Right kidney (tissue), 1 donor: ENCODE measurements at regions not wholly inside any gene's neighbourhood (a gene's known extent, or its start where the extent isn't known, plus 50 kb on each side); places are given as distances from the start of the nearest gene placed in this dataset.

ENCODE experiments used
- DNase-seq: peaks from one replicate; pipeline ENCODE4 v3.0.0-alpha.2; 2016

DNA sequence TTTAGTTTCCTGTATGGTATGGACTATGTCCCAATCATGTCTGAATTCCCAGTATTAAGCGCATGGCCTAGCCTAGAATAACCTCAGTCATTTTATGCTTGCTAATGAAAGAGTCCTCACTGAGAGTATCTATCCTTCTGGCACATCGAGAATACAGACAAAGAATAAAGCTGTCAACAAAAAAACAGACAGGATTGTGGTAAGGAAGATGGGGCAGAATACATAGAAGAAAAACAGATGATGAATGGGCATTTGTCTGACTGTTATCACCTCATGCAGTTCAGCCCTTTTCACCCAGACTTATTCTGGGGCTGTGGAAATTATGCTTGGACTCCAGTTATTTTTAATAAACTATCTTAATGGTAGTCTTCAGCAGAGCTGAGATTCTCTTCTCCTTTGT lies 363.8 kb upstream of the TNC start:
- DNase-seq: no peak

DNA sequence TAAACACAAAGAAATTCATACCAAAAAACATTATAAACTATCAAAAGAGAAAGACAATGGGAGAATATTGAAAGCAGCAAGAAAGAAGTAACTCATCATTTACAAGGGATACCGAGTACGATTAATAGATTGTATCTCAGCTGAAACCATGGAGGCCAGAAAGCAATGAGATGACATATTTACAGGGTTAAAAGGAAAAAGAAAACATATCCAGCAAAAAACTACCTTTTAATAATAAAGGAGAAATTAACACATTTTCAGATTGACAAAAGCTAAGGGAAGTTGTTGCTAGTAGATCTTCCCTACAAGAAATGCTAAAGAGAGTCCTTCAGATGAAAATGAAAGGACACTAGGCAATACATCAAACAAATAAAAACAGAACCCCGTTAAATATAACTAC lies 364.8 kb upstream of the TNC start:
- DNase-seq: no peak

DNA sequence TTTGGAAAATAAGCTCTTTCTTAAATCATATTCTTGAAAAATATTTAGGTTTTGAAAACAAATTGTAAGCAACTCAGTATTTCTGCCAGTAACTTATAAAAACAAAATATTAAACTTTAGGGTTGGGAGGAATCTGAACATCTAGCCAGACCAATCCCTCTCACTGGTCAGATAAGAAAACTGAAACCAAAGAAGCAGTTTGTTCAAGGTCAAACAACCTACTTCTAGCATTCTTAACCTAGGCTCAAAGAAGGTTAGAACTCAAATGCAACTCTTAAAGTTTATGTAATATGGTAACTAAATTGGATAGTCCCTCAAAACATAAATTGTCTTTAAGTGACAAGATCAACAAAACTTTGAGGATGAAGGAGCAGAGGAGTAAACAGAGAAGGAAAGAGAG lies 374.9 kb upstream of the TNC start:
- DNase-seq: no peak

DNA sequence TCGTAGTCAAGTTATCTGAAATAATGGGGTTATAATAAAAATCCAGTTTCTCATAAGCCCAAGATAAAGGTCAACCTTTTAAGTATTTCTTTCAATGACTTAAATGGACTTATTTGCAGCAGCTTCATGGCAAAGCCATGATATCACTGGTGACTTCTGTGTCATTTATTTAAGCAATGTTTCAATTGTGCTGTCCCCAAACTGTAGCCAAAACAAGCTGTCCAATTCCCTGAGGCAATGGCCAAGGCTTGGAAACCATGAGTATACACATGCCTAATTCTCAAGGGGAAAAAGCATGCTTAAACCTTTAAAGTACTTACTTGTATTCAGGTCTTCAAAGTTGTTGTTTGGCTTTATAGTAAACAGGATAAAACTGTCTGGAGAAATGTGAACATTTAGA lies 376.4 kb upstream of the TNC start:
- no peak for DNase-seq

DNA sequence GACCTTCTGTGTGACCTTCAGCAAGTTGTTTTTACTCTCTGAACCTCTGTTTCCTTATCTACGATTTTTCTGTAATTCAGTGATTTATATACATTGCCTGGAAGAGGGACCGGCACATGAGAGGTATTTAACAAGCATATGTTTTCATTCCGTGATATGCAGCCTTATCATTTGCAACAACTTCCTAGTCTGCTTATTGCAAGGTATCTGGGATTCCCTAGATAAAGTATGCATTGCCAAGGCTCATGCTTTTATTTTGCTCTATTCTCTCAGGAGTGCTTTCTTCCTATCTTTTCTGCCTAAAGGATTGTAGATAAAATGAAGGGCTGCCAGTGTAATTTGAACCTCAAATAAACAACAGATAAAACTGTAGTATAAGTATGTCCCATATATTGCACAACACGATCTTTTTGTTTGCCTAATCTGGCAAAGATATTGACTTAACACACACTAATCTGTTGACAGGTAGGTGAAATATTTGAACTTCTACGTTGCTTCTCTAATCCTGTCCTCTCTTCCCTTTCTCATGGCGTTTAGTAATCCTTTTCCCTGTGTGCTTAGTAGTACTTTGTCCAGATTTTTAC lies 377.2 kb upstream of the TNC start:
- DNase-seq: no peak

DNA sequence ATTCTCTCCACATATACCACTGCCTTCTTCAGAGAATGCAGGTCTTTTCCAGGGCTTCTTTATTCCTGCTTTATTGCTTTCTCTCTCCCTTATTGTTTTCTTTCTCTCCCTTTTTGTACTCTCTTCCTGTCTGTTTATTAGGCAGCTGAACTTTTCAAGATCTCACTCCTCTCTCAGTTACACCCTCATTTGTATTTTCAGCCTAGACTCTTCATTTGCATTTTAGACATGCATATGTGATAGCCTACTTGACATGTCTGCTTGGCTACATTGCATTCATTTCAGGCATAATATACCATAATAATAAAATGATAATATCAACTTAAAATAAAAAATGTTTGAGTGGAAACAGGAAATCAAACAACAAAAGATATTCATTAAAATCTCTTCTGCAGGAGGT lies 377.9 kb upstream of the TNC start:
- DNase-seq: no peak

DNA sequence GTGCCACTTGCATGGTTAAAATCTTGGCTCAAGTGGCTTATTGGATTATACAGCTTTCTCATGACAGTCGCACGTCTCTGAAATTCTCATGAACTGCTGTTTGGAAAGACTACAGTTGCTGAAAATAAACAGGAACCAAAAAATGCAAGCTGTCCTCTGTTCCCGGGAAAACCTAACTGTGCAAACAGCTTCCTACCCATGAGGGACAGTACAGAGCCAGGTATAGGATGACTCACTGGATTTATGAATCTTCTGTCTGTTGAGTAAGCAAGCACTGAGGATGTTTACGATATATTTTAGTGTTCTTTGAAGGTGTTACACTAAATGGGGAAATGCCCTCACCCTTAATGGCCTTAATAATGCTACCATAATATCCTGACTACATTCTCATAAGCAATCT lies 380.3 kb upstream of the TNC start:
- no peak for DNase-seq

DNA sequence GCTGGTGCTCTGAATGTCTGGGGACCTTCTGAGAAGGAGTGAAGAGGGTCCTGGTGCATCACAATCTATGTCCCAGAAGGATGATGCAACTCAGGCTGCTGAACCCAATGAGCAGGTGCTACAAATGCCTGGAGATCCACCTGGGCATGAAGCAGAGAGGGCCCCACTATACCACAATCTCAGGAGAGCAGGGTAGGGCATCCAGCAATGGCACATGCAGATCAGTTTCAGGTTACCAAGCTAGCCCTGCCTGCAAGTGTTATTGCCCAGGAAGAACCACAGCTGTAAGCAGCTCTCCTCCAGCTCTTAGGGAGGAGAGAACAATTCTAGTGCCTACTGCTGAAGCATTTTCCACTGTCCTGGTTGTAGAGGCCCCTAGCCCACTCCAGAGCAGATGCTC lies 389.2 kb upstream of the TNC start:
- DNase-seq: no peak

DNA sequence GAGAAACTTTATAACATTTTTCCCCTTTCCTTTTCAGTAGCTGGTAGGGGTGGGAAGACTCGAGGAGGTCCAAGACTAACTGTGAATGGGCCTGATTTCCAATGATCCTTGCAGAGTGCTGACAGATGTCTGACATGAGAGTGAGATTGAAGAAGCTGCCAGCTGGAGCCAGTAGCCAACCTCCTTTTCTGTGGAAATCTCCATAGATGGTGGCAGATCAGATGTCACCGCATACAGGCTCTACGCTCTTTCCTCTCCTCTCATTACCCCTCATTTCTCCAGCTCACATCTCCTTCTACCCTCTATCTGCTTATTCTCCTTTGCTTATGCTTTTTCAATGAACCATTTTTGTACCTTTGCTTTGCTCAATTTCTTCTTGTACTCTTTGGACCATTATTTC lies 395.2 kb upstream of the TNC start:
- DNase-seq: no peak

DNA sequence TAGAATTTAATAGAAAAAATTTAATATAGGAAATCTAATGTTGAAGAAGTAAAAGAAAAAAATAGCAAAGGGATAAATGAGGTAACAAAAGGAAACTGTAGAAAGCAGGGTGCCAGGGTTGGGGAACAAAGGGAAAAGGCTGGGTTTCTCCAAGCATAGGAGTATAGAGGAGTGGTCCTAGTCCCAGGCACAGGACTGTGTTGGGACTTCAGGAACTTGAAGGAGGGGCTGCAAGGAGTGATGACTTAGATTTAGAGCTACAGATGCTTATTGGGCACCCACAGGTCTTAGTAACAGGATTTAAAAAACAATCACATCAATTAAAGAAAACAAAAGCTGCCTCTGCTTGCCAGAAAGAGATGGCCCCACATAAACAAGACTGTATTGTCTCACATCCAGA lies 396.5 kb upstream of the TNC start:
- DNase-seq: no peak

DNA sequence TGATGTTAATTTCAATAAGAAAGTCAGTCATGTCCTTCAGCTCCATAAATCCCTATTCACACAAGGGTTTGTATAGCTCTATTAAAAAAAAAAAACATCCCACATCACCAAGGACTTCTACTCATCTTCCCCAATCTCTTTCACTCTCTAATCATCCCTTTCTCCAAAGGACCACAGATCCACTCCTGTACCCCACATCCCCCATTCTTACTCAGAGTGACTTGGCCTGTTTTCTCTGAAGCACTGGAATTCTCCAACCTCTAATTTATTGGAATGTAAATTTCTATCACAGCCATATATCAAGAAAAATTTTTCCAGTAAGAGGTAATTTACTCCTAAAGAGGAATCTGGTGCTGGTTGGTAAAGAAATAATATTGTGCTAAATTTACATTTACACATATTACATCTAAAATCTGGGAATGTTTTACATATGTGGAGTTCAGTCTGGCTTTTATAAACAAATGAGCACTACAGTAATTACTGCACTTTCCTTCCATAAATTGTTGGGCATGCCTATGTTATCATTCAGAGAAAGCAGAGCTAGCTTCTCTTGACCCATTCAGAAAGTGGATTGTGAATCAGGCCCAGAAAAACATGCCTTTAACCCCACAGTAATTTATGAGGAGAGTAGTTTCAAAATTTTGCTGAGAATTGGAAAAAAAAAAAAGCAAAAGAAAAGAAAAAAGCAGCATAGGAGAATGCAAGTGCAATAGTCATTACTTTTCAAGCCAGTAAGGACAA lies 399.5 kb upstream of the TNC start:
- no peak for DNase-seq

DNA sequence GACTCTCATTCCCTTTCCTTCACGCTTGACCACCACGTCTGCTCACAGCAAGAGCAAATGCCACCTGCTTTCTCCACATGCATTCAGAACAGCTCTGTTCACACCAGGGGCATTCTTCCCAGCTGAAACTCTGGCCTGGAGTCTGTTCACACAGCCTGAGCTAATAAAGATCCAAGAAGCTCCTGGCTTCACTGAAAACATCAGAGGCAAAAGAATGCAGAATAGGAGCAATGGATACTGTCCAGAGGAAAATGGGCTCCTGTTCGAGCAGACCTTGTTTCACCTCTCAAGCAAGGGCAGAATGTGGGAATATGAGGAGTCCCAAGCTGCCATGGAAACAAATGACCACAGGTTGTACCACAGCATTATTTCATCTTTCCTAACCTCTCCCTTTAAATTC lies 402.7 kb upstream of the TNC start:
- DNase-seq: no peak

DNA sequence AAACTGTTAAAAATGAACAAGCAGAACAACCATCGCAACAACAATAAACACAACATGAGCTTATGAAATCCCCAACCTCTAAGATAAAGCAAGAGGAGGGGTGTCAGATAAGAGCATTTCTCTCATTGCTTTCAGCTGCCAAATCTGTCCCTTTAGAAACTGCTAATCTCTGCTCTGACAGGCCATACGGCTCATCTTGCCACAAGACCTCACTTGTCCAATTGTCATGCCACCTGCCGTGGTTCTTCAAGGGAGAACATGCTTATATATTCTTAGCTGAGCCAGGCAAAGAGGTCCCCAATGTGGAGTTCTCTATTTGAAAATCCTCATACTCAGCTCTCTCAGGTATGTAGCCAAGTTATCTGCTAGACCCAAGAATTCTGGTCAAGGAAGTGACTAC lies 405.0 kb upstream of the TNC start:
- DNase-seq: no peak

DNA sequence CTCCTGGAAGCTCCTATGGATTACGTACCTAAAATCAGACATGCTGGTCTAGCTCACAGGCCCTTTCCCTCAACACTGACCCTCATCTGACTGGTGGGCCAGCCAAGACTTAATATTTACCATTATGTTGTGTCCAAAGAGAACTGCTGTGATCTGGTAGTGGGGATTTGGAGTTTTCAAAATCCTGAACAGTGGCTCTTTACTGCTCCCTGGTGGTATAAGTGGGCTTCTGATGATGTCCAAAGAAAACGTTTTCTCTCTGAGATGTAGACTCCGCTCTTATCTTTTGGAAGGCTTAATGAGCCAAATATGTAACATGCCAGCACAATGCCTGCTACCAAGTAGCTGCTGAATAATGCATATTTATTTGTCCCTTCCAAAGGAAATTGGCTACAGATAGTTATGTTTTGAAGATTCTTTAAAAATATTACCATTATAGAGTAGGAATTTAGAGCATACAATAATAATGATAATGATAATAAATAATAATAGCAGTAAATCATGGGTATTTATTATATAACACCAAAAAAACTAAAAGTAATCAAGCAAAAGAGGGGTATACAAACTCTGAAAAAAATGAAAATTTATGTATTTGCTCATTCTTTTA lies 406.6 kb upstream of the TNC start:
- peak; percentile 47 for DNase-seq

DNA sequence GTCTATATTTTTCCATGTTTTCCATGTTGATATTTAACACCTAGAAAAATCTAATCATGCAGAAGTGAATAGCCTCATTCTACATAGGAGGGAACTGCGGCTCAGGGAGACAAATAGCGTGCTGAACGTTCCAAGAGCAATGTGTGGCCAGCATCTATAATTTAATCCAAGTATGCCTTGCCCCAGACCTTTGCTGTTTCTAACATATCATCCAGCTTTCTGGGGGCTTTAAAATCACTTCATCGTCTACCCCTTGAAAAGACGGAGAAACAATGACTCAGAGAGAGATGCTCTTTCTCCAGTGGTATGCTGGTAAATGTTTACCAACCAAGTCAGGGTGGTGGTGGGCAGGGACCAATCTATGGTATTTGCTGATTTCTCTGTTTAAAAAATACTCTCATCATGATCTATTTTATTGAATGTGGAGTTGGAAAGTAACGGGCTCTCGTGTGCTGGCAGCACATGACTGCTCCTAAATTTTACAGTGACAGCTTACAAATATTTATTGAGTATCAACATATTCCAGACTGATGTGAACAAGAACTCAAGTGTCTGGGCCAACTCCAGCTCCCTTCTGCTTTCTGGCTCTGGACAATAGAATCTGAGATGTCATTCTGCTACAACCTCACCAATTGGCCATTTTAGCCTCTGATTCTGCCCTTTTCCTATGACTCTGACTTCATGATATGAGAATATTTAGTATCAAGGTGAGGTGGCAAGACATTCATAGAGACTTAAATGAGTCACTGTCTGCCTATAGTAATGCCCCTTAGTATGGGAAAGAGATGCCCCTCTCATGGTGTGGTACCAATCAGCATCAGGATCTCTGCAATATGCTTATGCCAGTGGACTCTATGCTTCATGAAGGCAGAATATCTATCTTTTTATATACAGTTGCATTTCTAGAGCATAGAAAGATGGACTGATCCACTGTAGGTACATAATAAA lies 407.4 kb upstream of the TNC start:
- no peak for DNase-seq

DNA sequence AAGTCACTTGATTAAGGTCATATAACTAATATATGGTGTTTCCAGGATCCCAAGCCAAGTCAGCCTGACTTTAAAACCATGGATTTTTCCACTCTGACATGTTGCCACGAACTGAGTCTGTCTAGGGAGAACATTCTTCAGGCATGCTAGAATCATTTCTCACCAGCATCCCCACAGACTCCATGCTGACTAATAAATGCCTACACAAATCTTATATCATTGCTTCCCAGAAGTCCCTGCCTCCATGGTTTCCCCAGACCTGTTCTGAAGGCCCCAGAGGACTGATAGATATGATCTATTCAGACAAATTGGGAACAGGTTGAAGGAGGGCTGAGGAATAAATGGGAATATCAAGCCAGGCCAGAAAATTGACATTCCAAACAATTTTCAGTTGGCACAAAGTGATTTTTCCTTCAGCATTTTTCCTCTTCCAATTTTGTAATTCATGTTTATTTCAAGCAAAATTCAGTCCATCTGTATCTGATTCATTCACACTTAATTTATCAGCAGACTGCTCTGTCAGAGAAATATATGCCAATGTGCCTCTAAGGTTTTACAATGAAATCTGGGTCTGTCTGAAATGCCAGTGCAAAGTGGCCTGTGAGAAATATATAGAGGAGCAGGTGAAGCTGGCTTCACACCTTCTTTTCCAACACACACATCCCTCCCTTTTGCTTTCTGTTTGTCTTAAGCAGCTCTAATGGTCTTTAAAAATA lies 413.6 kb upstream of the TNC start:
- DNase-seq: no peak

DNA sequence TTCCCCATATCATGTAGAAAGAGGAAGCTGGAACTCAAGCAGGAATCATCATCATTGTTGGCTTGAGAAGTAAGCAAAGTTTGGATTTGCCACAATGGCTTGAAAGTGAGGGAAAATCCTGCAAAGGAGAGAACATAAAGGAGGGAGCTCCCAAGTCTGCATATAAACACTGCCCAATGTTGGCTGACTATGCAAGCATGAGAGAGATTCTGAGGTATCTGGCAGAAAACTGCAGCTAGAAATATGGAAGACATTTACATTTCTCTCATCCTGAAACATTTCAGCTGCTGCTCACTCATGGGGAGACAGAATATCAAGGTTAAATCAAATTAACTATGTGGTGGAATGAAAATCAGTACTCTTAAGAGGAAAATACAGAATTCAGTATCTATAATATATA lies 415.6 kb upstream of the TNC start:
- DNase-seq: no peak

DNA sequence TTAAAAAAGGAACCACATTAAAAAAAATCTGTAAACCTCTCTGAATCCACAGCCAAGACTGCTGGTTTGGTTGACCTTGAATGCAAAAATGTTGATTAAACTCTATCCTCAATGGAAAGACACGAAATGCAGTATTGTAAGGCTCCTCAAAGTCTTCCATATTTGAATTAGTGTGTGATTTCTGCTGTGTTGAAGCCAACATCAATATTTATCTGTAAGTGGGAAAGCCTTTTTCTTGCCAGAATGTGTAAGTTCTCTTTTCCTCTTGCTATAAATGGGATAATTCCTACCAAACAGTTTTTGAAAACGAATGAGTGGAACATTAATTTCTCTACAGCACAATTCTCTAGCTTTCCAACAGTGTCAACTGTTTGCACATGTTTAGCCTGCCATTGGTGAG lies 422.1 kb upstream of the TNC start:
- DNase-seq: no peak

DNA sequence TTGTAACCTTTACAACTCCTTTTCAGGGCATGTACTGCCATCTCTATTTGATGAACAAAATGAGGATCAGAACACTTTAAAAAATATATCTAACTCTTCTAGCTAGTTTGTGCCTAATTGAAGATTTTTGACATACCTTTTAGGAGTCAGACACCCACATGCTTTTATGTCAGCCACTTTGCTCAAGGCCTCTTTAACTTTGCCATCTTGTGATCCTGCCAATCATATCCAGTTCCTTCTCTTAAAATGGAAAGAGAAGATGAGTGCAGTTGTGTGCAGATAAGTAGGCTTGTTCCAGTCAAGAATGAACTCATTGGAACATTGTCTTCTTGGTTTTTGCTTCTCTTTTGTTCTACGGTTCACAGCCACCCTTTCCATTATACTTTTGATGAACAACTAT lies 425.6 kb upstream of the TNC start:
- DNase-seq: no peak

DNA sequence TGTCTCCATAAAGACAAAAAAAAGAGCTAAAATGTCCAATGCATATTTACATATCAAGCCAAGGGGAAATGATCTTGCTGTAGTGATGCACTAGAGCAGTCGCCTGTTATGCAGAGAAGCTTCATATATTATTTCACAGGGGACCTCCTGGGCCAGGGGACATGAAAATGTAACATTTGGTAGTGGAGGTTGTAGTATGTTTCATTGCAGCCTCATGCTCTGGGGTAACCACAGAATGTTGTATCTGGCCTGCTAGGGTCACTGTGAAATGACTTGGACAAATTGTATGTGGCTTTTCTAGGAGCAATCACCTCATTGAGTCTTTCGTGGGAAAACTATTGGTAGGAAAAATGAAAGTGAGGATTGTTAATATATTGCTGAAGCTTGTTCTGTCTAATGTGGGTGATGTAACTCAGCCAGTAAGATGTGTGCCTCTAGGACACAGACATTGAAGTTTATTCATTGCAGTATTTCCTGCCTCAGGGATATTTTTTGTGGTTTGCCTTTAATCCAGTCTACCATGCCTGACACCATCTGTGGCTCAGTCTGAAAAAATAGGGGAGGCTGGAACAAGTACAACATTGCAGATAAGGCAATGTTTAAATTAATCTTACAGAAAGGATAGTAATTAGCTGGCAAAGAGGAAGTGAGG lies 430.8 kb upstream of the TNC start:
- no peak for DNase-seq

DNA sequence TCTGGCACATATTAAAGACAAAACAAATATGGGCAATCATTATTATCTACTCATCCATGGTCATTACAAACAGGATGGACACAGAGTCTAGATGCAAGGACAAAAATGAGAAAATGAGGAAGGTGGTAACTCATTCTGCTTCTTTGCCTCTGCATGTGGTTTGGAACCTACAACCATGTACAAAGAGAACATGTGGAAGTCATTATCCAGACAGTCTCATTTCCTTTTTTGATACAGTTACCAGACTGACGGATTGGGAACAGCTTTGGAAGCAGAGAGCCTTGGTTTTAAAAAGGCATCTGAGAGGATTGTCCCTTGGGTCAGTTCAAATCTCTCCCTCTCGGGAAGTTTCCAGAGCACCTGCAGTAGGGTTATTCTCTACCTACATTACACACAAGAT lies 433.4 kb upstream of the TNC start:
- no peak for DNase-seq
